ENCODE measurements at regions not wholly inside any gene's neighbourhood (a gene's known extent, or its start where the extent isn't known, plus 50 kb on each side); places are given as distances from the start of the nearest gene placed in this dataset.
A peak's percentile ranks its signal among the peaks of the same experiment; 100 is the strongest.

GRCh38 chr9:71583792-71584191 is 184.5 kb downstream of the CEMIP2 start:
- Histone ChIP-seq H3K14ac (ENCODE audit: insufficient read length) (no peak overlapping the region), H3K23me2 (ENCODE audit: low read depth, low read length) (no peaks in the 10 kb centered on the region), H3K9me3 (ENCODE audit: insufficient read depth in 2 of 2, low read depth in 1 of 2, low read length in 1 of 2) (no peaks in the 10 kb centered on the region), H3K4me3 (ENCODE audit: extremely low read depth in 1 of 4, insufficient read depth in 2 of 4, low read depth in 3 of 4, low read length in 4 of 4) (no peak overlapping the region), H2BK5ac (ENCODE audit: low read depth, low read length) (no peak overlapping the region), H3K27me3 (replicated peaks in 1 of 4; ENCODE audit: control insufficient read depth in 3 of 4, extremely low read depth in 1 of 4, insufficient read depth in 3 of 4, low read length in 3 of 4) (no peaks in the 10 kb centered on the region), H2AK5ac (ENCODE audit: low read depth, low read length) (no peak overlapping the region), H3K4me2 (ENCODE audit: insufficient read depth in 1 of 2, low read depth in 2 of 2, low read length in 2 of 2) (no peak overlapping the region), H3K18ac (ENCODE audit: extremely low read depth, low read length) (no peak overlapping the region), H2BK12ac (ENCODE audit: low read depth, low read length) (no peak overlapping the region), H3K9ac (replicated peaks in 1 of 4; ENCODE audit: extremely low read depth in 1 of 4, low read depth in 3 of 4, low read length in 3 of 4) (no peak overlapping the region), H3K27ac (ENCODE audit: low read depth, low read length) (no peak overlapping the region), H3K79me2 (ENCODE audit: control insufficient read depth in 1 of 2, insufficient read depth in 2 of 2, low read length in 2 of 2) (no peaks in the 10 kb centered on the region), H4K8ac (ENCODE audit: extremely low read depth, insufficient read depth, low read length) (no peak overlapping the region), H2AFZ (ENCODE audit: low read length) (peak overlapping the region; percentile 52; the same call in 1 of the 2 replicates), H3K23ac (ENCODE audit: insufficient read length) (no peak overlapping the region), H4K5ac (ENCODE audit: insufficient read length, low read depth, low read length) (no peak overlapping the region), H2BK120ac (replicated peaks; ENCODE audit: low read depth, low read length) (no peak overlapping the region), H3K4ac (replicated peaks; ENCODE audit: insufficient read length, low read depth, low read length) (no peak overlapping the region), H3K36me3 (ENCODE audit: control insufficient read depth in 2 of 4, insufficient read depth in 4 of 4, low read length in 3 of 4) (no peaks in the 10 kb centered on the region), H4K20me1 (replicated peaks in 1 of 2; ENCODE audit: control insufficient read depth in 1 of 2, insufficient read depth in 2 of 2, low read length in 2 of 2) (no peaks in the 10 kb centered on the region), H2BK15ac (ENCODE audit: low read length) (no peak overlapping the region), H3K4me1 (replicated peaks in 1 of 4; ENCODE audit: control insufficient read depth in 3 of 4, insufficient read depth in 4 of 4, low read length in 3 of 4) (no peaks in the 10 kb centered on the region), H2BK20ac (ENCODE audit: low read length) (no peak overlapping the region), H3K56ac (replicated peaks; ENCODE audit: insufficient read length, low read depth, low read length) (no peak overlapping the region), H3K79me1 (ENCODE audit: low read depth, low read length) (no peaks in the 10 kb centered on the region), H4K91ac (replicated peaks; ENCODE audit: insufficient read length, low read length) (no peak overlapping the region)
- 61% methylated on average over 1 of the region's 1 CpG; no CpG with 5 or more reads in 1 of the 2 experiments for WGBS, 2 experiments (ENCODE audit: extremely low coverage in 1 of 2, insufficient coverage in 1 of 2, insufficient read length in 1 of 2, insufficient replicate concordance in 2 of 2, low coverage in 1 of 2, low lambda C conversion rate in 2 of 2, missing lambda C conversion rate in 1 of 2)
- FAIRE-seq (no peak), DNase-seq (ENCODE audit: low read depth in 1 of 2, low spot score in 2 of 2) (no peak)
- ChIA-PET CTCF (ENCODE audit: partially characterized antibody) (interaction anchor here (0.9 kb wide), 1 partner anchor 21 kb away, joined by 3 read pairs; no protein-coding TSS in a partner anchor), POLR2A (ENCODE audit: partially characterized antibody) (no interaction called here)
- TF ChIP-seq HDAC2 (IDR thresholded peaks at IDR 0.05; ENCODE audit: borderline replicate concordance in 1 of 2, low read depth in 2 of 2, low read length in 2 of 2) (no peak), USF2 (IDR thresholded peaks at IDR 0.05; ENCODE audit: low read length) (no peak), KDM5A (IDR thresholded peaks at IDR 0.05; ENCODE audit: low read length) (no peak), E2F6 (IDR thresholded peaks at IDR 0.05) (no peak), CTCF (IDR thresholded peaks at IDR 0.05; ENCODE audit: control extremely low read depth in 1 of 3, insufficient read depth in 1 of 3, low read depth in 1 of 3, low read length in 3 of 3) (no peak), CTBP2 (IDR thresholded peaks at IDR 0.05; ENCODE audit: borderline replicate concordance, insufficient read depth, insufficient read length, low read length) (no peak), SP4 (IDR thresholded peaks at IDR 0.05; ENCODE audit: low read length) (no peak), GTF2F1 (IDR thresholded peaks at IDR 0.05; ENCODE audit: borderline replicate concordance, low read depth, low read length) (no peak), POLR2A (IDR thresholded peaks at IDR 0.05; ENCODE audit: control extremely low read depth in 1 of 2, low read depth in 2 of 2, low read length in 2 of 2) (no peak), SP1 (IDR thresholded peaks at IDR 0.05; ENCODE audit: low read depth, low read length) (no peak), BRCA1 (IDR thresholded peaks at IDR 0.05; ENCODE audit: low read depth, low read length) (no peak)
